DMS 273 (cell line): ENCODE measurements at regions not wholly inside any gene's neighbourhood (a gene's known extent, or its start where the extent isn't known, plus 50 kb on each side); places are given as distances from the start of the nearest gene placed in this dataset.

ENCODE experiments used
- DNase-seq: peaks from one replicate; lab custom pipeline; 2025; ENCODE audit not compliant: unreplicated experiment; lab: John Stamatoyannopoulos, UW

DNA sequence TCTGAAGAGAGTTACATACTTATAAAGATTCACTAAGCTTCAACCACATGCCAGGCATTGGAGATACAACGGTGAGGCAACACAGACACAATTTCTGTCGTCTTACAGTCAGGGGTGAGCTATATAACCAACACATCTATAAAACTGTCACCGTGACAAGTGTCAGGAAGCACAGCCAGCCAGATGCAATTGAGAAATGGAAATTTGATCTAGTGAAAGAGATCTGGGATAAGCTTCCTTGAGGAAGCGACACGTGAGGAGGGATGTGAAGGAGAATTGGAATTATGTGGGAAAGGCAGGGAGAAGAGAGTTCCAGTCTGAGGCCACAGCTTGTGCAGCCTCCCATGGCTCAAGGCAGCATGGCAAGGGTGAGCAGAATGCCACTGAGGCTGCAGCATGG lies 50.9 kb upstream of the ZNF354B start:
- no peak for DNase-seq

DNA sequence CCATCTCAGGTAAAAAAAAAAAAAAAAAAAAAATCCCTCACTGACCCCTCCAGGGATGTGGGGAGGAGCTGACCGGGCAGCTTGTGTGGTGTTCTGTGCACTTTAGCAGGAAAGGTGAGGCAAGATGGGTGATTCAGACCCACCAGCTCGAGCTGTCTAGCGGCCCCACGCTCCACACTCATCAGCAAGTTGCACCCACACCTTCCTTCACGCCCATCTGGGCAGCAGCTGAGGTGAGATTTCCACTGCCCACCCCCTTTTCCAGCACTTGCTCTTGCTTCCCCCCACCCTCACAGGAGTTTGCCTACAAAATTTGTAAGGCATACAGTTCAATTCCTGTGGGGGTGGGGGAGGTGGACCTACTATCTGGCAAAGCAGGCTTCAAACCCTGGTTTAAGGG lies 58.7 kb upstream of the ZNF354B start:
- DNase-seq, result no peak

DNA sequence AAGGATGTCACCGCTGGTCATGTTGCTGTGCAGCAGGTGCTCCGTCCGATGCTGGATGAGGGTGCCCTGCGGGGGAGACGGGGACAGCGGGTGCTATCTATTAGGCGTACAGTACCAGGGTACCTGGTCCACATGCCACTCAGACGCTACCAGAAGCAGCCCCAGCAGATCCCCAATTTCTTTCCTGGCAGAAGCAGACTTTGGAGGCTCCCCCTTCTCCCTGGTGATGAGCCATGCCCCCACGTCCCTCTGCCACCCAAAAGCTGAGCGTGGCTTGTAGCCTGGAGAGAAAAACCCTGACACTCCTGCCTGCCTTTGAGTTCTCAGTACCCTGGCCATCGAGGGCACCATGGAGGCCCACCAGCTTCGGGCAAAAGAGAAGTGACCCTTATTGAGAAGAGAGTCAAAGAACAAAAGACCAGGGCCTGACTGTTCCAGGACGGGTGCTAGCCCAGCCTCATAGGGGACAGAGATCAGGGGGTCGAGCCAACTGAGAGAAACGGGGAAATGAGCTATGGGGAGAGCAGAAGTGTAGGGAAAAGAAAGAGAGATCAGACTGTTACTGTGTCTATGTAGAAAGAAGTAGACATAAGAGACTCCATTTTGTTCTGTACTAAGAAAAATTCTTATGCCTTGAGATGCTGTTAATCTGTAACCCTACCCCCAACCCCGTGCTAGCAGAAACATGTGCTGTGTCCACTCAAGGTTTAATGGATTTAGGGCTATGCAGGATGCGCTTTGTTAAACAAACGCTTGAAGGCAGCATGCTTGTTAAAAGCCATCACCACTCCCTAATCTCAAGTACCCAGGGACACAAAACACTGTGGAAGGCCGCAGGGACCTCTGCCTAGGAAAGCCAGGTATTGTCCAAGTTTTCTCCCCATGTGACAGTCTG lies 62.0 kb upstream of the ZNF354B start:
- no peak for DNase-seq

DNA sequence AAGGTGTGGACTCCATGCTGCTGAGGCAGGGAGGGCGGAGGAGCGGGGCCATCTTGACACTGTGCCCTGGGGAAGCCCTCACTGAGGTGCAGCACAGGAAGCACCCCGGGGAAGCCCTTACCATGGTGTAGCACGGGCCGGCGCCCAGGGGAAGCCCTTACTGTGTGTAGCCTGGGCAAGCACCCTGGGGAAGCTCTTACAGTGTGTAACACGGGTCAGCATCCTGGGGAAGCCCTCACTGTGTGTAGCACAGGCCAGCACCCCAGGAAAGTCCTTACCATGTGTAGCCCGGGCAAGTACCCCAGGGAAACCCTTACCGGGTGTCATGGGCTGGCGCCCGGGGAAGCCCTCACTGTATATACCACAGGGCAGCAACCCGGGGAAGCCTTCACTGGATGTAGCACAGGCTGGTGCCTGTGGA lies 62.6 kb upstream of the ZNF354B start:
- no peak for DNase-seq

DNA sequence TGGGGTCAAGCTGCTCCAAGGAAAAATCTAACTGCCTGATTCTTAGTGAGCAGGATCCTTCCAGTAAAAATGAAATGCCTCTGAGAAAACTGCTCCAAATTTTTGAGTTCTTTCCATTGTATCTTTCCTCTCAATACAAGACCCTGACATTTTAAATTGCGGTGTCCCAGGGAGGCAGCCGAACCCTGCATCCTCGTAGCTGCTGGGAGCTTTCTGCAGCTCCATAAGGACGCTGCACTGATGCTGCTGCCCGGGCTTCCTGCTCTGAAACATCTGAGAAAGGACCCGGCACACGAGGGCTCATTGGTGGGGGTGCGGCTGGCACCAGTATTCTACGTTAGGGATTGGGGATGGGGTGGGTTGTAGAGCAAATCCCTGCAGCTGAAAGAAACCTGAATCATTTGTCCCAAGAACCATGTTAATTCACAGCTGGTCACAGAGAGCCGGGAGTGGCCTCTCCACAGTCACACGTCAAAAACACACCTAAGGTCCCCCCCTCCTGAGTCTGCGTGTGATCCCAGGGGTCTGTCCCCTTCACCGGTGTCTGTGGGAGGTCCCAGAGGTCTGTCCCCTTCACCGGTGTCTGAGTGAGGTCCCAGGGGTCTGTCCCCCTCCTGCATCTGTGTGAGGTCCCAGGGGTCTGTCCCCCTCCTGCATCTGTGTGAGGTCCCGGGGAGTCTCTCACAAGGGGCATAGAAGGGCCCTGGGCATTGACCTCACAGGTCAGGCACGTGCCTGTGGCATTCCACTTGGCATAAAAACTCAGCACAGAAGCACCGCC lies 63.4 kb upstream of the ZNF354B start:
- no peak for DNase-seq

GRCh38 chr5:178794433-178794832 lies 64.0 kb upstream of the ZNF354A start:
- DNase-seq, result no peak

DNA sequence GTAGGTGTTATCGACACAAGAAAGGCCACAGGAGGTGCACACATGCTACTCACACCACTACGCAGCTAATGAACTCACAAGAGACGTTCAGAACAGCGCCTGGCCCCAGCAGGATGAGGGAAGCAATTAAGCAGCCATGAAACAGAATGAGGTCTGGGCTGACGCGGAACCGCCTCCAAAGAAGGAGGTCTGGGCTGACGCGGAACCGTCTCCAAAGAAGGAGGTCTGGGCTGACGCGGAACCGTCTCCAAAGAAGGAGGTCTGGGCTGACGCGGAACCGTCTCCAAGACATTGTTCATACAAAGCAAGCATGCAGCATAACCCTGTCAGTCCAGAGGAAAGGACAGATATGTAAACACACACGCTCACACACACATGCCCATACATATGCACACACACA lies 63.2 kb upstream of the ZNF354A start:
- no peak for DNase-seq

DNA sequence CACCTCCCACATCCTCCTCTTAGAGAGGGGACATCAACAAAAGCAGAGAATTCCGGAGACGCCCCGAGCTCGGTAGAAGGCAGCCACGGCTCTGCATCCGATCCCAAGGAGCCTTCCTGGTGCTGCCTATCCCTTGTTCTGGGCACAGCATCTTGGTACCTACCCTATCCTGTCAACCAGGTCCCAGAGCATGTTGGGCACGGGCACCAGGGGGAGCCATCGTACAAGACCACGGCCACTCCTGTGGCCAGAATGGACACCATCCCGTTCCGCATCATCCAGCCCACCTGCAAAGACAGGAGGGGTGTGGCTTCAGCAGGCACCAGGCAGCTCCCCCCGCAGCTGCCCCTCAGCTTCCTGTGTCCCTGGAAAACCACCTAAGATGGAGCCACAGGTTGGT lies 62.7 kb upstream of the ZNF354A start:
- DNase-seq, result peak; percentile 54

DNA sequence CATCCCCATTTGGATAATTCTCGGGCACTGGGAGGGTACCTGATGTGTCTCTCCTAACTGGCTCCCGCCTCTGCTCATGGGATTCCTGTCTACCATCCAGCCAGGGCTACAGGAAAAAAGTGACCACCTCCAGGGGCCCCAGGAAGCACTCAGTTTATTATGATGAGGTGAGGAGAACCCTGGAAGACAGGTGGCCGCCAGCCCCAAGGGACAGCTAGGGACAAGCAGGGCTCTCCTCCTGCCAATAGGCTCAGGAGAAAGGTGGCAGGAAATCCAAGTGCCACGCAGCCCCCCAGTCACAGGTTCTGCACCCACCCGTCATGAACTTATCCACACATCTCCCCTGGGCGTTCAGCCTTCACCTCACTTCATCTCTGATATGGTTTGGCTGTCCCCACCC lies 61.5 kb upstream of the ZNF354A start:
- DNase-seq, result no peak

GRCh38 chr5:178790371-178790770 lies 59.9 kb upstream of the ZNF354A start:
- no peak for DNase-seq

DNA sequence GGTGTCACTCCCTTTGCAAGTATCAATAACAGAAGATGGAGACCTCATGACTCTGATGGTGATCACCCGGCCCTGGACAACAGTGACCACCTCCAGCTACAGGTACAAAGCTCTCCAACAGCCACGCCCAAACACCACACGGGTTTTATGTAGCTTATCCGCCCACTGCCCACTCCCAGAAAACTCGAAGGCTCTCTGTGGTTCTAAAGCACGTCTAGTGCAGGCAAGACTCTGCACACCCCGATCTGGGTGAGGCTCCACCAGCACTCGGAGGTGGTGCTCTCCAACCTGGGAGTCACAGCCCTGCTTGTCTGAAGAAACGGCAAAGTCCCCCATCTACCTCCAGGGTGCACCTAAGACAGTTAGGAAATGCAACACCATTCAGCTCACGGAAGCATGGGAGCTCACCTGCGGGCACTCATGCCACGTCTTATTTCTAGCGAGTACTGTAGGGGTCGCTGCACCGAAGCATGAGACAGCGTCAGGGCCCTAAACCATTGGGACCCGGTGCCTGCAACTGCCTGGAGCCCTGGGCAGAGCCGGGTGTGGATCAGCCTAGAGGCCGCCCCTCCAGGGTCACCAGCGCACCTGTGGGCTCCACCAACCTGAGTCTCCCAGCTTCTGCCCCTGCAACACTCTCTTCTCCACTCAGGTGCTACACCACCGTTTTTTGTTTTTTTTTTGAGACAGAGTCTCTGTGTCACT lies 58.1 kb upstream of the ZNF354A start:
- no peak for DNase-seq

DNA sequence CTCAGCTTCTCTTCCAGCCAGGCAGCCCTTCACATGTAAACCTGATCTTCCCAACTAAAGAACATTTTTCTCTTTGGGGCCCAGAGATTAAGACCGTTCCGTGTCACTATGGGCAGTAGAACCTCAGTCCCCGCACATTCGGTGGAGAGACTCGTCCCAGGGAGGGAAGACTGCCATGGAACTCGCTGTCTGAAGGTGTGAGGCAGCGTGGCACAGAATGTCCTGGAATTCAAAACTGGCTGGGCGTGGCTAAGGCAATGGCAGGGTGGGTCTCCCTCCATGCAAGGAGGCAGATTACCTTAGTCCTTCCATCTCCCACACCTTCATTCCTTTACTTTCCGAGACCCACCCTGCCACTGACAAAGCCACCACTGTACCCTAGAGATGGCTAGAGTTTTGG lies 57.4 kb upstream of the ZNF354A start:
- DNase-seq, result no peak

GRCh38 chr5:178786859-178787499 lies 56.5 kb upstream of the ZNF354A start:
- no peak for DNase-seq

- no peak for DNase-seq
Observed at GRCh38 chr5:178786417-178786816, 56.0 kb upstream of the ZNF354A start.

DNA sequence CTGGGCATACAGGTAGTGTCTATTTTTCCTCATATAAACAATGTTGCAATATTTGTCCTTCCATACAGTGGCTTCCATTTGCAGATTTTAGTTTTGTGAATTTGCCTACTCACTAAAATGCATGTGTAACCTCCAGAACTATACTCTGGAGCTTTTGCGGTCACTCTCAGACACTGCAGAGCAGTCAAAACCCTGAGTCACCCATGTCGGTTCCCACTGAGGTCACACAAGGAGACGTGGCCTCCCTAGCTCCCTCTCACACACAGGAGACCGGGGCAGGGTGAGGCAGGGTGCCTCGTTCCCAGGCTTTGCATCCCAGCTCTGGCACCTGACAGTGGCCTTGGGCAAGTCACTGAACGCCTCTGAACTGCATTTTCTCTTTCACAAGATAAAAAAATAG lies 55.5 kb upstream of the ZNF354A start:
- no peak for DNase-seq

- DNase-seq, result no peak
Observed at GRCh38 chr5:178784391-178784790, 53.9 kb upstream of the ZNF354A start.

DNA sequence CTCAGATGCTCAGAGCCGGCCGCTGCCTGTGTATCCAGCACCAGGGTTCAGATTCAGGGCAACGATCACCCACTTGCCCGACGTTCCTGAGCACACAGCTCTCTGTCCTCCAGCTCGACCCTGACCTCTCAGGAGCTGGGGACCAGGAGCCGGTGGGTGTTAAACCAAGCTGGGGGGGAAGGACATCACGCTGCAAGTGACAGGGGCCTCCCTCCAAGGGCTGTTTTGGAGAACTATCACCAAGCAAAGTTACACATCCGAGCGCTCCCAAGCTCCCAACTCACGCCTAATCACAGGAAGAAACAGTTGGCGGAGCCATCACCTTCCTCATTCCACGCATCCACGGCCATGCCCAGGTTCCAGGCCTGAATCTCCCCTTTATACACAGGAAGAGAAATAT lies 51.5 kb upstream of the ZNF354A start:
- no peak for DNase-seq

GRCh38 chr5:178780581-178781498 lies 50.4 kb upstream of the ZNF354A start:
- no peak for DNase-seq
